Fibroblast of skin of scalp (primary cell): ENCODE measurements at regions not wholly inside any gene's neighbourhood (a gene's known extent, or its start where the extent isn't known, plus 50 kb on each side); places are given as distances from the start of the nearest gene placed in this dataset.
A peak's percentile ranks its signal among the peaks of the same experiment; 100 is the strongest.
"Not testable (repeated sequence)": the region's sequence is repeated elsewhere in the genome, so short reads cannot be mapped to it uniquely, and the experiment has no call there.

Source experiments
- DNase-seq: peaks from one replicate; pipeline ENCODE4 v3.0.0-alpha.2; 2013

DNA sequence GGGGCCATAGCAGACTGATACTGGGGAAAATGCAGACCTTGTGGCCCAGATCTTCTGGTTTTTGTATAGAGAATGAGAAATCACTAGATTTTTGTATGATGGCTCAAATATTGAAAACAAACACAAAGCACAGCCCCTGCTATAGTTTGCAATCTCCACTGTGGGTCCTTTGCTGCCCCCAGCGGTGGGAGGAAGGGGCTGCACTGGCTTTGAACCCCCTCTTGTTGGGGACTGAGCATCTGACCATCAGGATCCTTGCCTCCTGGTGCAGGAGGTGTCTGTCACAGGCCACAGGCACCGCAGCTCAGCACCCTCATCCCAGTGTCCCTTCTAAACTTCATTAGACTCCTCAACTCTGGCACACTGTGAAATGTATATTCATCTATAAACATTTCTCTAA is 252.3 kb downstream of the BCL2L11 start:
- DNase-seq: not testable (repeated sequence)

GRCh38 chr2:111373989-111374388 is 253.3 kb downstream of the BCL2L11 start:
- not testable (repeated sequence) for DNase-seq

DNA sequence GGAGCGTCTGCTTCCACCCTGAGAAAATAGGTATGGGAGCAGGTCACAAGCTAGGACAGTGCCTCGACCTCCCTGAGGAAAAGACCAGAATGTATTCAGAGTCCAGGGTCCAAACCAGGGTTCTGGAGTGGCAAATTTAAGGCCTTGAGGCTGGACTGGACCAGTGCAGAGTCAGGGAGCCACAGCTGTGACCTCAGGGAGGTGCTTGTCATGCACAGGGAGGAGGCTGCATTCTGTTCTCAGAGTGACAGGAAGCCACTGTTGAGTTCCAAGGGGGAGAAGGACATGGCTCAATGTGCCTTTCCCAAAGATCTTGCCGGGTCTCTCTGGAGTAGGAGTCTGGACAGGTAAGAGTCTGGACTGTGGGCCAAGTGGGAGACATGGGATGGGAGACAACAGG is 254.0 kb downstream of the BCL2L11 start:
- DNase-seq: not testable (repeated sequence)

DNA sequence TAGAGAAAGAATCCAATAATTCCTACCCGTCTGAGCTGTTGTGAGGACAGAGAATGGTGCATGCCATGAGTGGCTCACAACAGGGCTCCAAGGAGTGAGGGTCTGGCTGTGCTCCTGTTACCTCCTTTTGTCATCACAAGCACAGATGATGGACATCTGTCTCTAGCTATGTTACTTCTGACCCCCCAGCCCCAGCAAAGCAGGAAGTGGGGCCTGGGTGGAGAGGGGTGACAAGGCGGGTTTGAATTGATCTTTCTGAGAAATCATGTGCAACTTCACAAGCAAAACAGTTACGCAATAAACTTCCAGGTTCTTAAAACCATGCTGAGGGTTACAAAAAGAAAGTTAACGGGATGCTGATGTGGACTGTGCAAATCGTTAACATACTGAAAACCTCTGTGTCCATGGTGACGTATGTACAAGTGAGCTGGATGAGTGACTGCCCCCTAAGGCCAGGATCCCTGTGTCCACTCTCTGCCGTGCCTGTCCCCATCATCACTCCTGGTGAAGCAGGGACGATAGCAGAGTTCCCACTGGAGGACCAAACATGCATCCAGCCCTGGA is 254.7 kb downstream of the BCL2L11 start:
- DNase-seq: not testable (repeated sequence)

DNA sequence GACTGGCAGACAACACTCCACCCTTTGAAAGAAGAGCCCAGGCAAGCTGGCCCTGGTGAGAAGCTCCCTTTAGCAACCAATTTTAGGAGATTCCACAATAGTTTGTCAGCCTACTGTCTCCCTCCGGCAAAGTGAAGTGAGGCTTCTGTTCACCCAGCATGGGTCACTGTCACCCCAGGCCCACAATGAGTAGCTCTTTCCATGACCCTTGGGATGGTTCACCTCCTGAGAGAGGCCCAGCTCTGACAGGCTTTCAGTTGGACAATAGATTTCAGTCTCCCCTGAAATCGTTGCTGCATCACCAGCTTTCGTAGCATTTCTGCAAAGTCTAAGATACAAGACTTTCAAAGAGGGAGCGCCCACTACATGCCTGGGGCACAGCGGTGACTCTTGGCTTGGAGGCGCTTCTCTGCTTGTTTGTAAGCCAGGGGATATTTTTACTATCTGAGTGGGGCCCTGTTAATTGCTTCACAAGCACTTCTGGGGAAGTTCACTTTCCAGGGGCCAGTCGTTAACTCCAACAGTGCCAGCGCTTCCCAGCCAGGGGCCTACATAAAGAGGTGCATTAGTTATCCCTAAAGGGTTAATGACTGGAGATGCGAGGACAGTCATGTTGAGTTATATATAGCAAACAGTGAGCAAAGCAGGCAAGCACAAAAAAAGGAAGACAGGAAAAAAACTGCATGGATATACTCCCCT is 255.7 kb downstream of the BCL2L11 start:
- not testable (repeated sequence) for DNase-seq

DNA sequence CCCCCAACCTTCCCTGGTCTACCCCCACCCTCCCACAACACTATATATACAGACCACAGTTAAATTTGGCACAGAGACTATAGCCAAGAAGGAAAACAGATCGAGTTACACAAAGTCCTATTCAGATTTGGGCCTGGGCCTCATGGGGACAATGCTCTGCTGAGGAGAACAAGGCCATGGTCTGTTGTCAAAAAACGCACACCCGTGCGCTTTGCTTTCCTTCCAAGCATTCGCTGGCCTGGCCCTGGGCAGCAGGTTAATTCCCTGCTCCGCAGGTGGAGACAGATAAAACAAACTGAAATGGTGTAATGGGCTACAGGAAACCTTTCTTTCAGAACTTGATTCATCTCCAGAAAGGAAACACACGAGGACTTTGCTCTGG is 256.2 kb downstream of the BCL2L11 start:
- not testable (repeated sequence) for DNase-seq

- not testable (repeated sequence) for DNase-seq
Observed at GRCh38 chr2:111377386-111377959, 256.8 kb downstream of the BCL2L11 start.

DNA sequence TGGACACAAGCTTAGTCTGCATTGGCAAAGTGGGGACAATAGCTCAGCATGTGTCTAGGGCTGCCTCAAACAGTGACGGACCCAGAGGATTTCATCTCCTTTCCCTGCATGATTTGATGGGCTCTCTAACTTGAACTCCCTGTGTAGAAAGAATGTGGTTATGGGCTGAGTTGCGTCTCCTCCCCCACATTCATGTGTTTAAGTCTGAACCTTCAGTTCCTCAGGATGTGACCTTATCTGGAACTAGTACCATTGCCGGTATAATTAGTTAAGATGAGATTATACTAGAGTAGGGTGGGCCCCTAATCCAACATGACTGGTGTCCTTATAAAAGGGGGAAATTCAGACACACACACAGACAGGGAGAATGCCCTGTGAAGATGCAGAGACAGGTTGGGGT is 257.6 kb downstream of the BCL2L11 start:
- DNase-seq: not testable (repeated sequence)

DNA sequence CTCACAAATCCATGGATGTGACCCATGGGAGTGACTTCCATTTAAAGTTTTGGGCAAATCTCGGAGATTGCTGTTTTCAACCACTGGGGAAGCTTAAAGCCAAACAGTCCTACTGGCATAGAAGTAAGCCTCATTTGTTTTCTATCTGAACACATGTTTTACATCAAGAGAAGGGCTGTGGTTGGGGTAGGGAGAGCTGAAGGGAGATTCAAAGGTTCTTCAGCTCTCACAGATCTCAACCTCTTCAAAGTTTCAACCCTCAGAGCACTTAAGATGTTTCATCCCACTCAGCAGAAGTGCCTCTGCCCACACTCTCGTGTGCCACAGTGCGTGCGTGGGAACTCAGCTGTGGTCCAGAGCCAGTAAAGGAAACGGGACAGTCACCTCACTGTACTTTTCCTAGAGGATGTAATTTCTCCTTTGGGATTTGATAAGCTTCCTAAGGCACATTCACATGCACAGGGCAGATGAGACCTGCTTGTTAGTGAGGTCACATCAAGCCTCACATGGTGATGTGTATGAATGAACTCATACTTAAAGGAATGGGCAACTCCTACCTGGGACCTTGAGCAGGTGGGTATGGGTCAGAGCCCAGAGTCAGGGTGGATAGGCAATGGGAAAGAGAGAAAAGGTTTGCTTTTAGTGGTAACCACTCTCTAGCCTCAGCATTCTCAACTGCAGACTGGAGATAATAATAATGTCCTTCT is 260.2 kb downstream of the BCL2L11 start:
- DNase-seq: not testable (repeated sequence)

DNA sequence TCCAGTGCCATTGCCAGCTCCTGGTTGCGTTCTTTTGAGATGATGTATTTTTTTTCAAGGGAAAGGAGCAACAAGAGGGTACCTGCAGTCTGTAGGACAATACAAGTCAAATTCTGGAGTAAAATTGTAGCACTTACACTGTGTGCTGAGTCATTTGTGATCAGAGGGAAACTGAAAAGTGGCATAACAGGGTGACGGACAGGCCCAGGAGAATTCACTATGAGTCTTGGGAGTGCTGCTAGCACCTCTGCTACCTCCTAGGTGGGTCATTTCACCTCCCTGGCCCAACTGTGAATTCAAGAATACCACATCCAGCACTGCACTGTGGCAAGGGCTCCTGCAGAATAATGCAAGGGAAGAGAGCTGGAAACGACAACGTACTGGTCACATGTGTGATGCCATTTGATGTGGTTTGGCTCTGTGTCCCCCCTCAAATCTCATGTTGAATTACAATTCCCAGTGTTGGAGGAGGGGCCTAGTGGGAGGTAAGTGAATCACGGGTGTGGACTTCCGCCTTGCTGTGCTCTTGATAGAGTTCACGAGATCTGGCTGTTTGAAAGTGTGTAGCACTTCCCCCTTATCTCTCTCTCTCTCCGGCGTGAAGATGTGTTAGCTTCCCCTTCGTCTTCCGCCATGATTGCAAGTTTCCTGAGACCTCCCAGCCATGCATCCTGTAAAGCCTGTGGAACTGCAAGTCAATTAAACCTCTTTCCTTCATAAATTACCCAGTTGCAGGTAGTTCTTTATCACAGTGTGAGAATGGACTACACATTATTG is 261.0 kb downstream of the BCL2L11 start:
- not testable (repeated sequence) for DNase-seq

DNA sequence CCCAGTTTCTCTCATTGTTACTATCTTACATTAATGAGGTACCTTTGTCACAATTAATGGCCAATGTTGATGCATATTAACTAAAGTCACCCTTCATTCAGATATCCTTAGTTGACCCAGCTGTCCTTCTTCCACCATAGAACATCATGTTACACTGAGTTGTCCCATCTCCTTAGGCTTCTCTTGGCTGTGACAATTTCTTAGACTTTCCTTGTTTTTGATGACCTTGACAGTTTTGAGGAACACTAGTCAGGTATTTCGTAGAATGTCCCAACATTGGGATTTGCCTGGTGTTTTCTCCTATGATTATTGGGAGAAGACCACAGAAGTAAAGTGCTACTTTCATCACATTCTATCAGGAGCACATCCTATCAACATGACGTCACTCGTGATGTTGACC is 261.8 kb downstream of the BCL2L11 start:
- not testable (repeated sequence) for DNase-seq

DNA sequence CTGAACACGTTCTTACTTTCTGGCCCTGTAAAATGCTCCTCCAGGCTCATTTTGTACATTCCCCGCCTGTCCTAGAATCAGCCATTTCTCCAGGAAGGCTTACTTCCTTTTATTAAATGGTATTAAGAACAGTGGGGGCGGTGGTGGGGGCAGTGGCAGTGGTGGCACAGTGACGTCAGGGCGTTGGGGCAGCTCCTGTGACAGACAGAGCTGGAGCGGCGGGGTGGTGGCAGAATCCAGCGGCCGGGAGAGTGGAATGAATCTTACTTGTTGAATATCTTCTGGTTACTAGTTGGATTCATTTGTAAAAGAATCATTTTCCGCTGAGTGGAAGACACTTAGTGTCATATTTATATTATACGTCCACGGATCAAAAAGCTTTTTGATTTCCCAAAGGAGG is 262.6 kb downstream of the BCL2L11 start:
- not testable (repeated sequence) for DNase-seq

- DNase-seq: peak; percentile 18
Observed at GRCh38 chr2:111385226-111385957, 264.7 kb downstream of the BCL2L11 start.

DNA sequence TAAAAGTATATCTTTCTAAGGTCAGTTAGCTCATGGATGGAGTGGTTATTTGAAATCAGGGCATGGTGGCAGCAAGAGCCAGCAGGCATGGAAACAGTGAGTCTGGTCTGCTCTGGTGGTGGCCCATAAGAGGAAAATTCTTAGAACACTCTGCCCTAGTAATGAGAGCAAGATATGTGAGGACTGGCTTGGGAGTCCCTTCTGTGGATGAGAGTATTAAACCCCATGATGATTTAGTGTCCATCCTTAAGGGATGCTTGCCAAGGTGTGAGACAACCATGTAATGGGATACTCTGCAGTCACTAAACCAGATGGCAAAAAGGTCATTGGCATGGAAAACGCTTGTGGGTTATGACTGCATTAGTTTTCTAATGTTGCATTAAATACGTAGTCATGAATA is 269.9 kb downstream of the BCL2L11 start:
- not testable (repeated sequence) for DNase-seq

GRCh38 chr2:111395350-111396128 is 274.8 kb downstream of the BCL2L11 start:
- peak; percentile 61 for DNase-seq

DNA sequence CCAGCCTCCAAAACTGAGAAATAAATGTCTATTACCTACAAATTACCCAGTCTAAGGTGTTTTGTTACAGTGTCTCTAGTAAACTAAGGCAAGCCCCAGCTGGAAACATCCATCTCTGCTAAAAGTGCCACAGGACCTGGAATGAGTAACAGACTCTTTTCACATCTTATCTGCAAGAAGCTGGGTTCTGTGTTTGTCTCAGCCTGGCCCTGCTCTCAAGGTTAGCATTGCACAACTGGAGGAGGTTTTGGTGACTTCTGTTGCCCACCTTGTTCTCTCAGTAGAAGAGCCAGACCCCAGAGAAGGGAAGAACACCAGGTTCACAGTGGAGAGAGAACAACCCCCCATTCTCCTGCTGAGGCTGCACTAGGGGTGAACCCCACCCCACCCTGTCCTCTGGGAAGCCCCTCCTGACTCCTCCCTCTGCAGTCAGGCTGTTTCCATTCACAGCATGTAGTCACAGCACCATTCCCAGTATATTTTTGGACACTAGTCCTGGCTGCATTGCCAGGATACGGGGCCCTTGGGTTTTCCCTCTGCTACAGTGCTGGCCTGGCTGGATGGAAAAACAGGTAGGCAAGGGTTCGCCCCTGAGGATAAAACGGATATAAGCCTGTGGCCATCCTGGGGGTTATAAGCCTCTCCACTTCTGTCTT is 280.0 kb downstream of the BCL2L11 start:
- not testable (repeated sequence) for DNase-seq

GRCh38 chr2:111401270-111402140 is 280.8 kb downstream of the BCL2L11 start:
- not testable (repeated sequence) for DNase-seq

- DNase-seq: not testable (repeated sequence)
Observed at GRCh38 chr2:111402450-111402849, 281.7 kb downstream of the BCL2L11 start.

GRCh38 chr2:111403287-111403686 is 282.6 kb downstream of the BCL2L11 start:
- not testable (repeated sequence) for DNase-seq
